ENCODE measurements at regions not wholly inside any gene's neighbourhood (a gene's known extent, or its start where the extent isn't known, plus 50 kb on each side); places are given as distances from the start of the nearest gene placed in this dataset.

DNA sequence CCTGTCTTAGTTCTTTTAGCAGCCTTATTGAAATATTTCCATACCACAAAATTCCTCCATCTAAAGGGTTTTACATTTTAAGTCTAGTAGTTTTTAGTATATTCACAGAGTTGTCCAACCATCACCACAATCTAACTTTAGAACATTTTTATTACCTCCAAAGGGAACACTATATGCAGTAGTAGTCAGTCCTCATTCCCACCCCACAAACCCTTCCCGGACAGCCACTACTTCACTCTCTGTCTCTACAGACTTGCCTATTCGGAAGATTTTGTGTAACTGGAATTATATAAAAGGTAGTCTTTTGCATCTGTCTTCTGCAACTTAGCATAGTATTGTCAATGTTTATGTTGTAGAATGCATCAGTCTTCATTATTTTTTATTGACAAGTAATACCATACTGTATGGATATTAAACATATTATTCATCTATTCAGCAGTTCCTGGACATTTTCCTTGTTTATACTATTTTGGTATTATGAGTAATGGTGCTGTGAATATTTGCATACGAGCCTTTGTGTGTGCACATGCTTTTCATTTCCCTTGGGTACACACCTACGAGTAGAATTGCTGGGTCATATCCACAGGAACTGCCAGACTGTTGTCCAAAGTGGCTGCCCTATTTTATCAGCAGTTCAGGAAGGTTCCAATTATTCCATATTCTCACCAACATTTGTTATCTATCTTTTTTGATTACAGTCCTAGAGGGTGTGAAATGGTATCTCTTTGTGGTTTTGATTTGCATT is 60.9 kb upstream of the LANCL2 start:
- intact Hi-C loops (cut with DNase I): no loop called here
- TF ChIP-seq, protein P1, sequence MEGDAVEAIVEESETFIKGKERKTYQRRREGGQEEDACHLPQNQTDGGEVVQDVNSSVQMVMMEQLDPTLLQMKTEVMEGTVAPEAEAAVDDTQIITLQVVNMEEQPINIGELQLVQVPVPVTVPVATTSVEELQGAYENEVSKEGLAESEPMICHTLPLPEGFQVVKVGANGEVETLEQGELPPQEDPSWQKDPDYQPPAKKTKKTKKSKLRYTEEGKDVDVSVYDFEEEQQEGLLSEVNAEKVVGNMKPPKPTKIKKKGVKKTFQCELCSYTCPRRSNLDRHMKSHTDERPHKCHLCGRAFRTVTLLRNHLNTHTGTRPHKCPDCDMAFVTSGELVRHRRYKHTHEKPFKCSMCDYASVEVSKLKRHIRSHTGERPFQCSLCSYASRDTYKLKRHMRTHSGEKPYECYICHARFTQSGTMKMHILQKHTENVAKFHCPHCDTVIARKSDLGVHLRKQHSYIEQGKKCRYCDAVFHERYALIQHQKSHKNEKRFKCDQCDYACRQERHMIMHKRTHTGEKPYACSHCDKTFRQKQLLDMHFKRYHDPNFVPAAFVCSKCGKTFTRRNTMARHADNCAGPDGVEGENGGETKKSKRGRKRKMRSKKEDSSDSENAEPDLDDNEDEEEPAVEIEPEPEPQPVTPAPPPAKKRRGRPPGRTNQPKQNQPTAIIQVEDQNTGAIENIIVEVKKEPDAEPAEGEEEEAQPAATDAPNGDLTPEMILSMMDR (IDR thresholded peaks at IDR 0.05): no peak
- TF ChIP-seq POLR2AphosphoS5 (IDR thresholded peaks at IDR 0.05; ENCODE audit: insufficient read depth in 1 of 2, low read depth in 1 of 2) (no peak), POLR2A (IDR thresholded peaks at IDR 0.05) (no peak)
- H3K27ac ChIP-seq: no peak overlapping the region

DNA sequence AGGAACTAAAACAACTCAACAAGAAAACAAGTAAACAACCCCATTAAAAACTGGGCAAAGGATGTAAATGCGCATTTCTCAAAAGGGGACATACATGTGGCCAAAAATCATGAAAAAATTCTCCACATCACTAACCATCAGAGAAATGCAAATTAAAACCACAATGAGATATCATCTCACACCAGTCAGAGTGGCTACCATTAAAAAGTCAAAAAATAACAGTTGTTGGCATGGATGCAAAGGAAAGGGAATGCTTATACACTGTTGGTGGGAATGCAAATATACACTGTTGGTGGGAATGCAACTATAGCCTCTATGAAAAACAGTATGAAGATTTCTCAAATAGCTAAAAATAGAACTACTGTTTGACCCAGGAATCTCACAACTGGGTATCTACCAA is 60.0 kb upstream of the LANCL2 start:
- no peak for DNase-seq (ENCODE audit: extremely low spot score in 2 of 2)
- no peaks in the 10 kb centered on the region for H3K36me3 ChIP-seq
- H3K27ac ChIP-seq: no peak overlapping the region
- no peaks in the 10 kb centered on the region for H3K9me3 ChIP-seq
- no peaks in the 10 kb centered on the region for H3K4me1 ChIP-seq
- H3K4me3 ChIP-seq: no peak overlapping the region
- TF ChIP-seq, protein P1 (IDR thresholded peaks at IDR 0.05): no peak
- no peak for TF ChIP-seq POLR2A (IDR thresholded peaks at IDR 0.05)
- TF ChIP-seq POLR2AphosphoS5 (IDR thresholded peaks at IDR 0.05; ENCODE audit: insufficient read depth in 1 of 2, low read depth in 1 of 2): no peak
- no peaks in the 10 kb centered on the region for H3K27me3 ChIP-seq
- intact Hi-C loops (cut with DNase I): no loop called here

More for the DNA sequence above, 60.9 kb upstream of the LANCL2 start:
- DNase-seq (ENCODE audit: extremely low spot score in 2 of 2): no peak
- Histone ChIP-seq H3K36me3 (no peaks in the 10 kb centered on the region), H3K9me3 (no peaks in the 10 kb centered on the region), H3K4me1 (no peaks in the 10 kb centered on the region), H3K27me3 (no peaks in the 10 kb centered on the region), H3K4me3 (no peak overlapping the region)

DNA sequence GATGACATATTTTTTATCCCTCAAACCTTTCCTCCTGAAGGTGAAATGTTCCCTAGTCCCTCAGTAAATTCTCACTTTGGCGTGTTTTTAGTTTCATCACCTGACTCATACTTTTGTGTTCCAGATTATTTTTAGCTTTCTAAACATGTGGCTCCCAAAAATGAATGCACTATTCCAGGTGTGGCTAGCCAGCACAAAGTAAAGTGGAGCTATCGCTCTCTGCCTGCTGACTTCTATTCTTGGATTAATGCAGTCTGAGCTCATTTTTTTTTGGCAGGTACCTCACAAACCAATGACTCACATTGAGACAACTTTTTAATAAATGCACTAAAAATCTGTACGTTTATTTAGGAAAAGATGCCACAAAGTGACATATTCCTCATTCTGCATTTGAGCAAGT is 58.8 kb upstream of the LANCL2 start:
- TF ChIP-seq, protein P1 (IDR thresholded peaks at IDR 0.05): no peak
- TF ChIP-seq POLR2A (IDR thresholded peaks at IDR 0.05) (no peak), POLR2AphosphoS5 (IDR thresholded peaks at IDR 0.05; ENCODE audit: insufficient read depth in 1 of 2, low read depth in 1 of 2) (no peak)
- intact Hi-C loops (cut with DNase I): no loop called here

DNA sequence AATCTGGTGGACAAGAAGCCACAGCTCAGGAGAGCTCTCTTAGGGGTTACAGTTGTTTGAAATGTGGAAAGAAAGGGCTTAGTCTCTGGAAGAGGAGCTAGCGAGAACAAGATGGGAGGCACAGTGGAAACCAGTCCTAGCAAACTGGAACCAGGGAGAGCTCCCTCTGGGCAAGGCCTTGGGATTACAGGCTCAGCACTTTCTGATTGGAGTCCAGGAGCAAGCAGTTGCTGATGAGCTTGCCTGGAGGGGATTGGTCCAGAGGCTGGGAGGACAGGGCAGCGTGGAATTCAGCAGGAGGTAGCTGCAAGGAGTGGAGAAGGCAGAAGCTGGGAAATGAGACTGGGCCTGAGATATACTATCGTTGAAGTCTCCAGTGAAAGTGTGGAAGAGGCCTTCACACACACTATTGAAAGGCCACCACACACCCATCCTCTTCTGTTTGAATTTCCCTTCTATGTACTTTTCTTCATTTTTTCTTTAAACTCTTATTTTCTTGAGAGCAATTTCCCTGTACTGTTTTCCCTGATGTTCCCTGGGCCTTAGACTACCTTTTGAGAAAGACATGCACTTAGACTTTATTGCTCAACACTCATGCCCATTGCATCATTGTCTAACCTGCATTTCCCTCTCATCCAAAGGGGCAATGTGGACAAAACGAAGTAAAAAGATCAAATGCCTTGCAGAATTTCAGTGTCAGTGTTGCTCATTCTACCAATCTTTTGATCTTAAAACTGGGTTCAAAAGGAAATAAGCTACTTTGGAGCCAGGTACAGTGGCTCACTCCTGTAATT is 57.8 kb upstream of the LANCL2 start:
- TF ChIP-seq POLR2A (IDR thresholded peaks at IDR 0.05) (no peak), POLR2AphosphoS5 (IDR thresholded peaks at IDR 0.05; ENCODE audit: insufficient read depth in 1 of 2, low read depth in 1 of 2) (no peak)
- TF ChIP-seq, protein P1 (IDR thresholded peaks at IDR 0.05): no peak
- intact Hi-C loops (cut with DNase I): no loop called here
- no peak overlapping the region for H3K27ac ChIP-seq
- no peaks in the 10 kb centered on the region for H3K9me3 ChIP-seq
- H3K36me3 ChIP-seq: no peaks in the 10 kb centered on the region
- no peaks in the 10 kb centered on the region for H3K4me1 ChIP-seq
- H3K27me3 ChIP-seq: no peaks in the 10 kb centered on the region
- H3K4me3 ChIP-seq: no peak overlapping the region
- DNase-seq (ENCODE audit: extremely low spot score in 2 of 2): no peak

More for the DNA sequence above, 58.8 kb upstream of the LANCL2 start:
- H3K27me3 ChIP-seq: no peaks in the 10 kb centered on the region
- H3K9me3 ChIP-seq: no peaks in the 10 kb centered on the region
- DNase-seq (ENCODE audit: extremely low spot score in 2 of 2): no peak
- H3K4me3 ChIP-seq: no peak overlapping the region
- H3K4me1 ChIP-seq: no peaks in the 10 kb centered on the region
- no peaks in the 10 kb centered on the region for H3K36me3 ChIP-seq
- H3K27ac ChIP-seq: no peak overlapping the region

Measured in vagina (tissue), 2 donors.